GM12878 (cell line): ENCODE measurements at regions not wholly inside any gene's neighbourhood (a gene's known extent, or its start where the extent isn't known, plus 50 kb on each side); places are given as distances from the start of the nearest gene placed in this dataset.

Experiments used
- ATAC-seq: fragments of 200-7000 bp; cut with Tn5 transposase; 3 replicates; pipeline ENCODE4 v1.9.1; 2020; ENCODE audit warnings: mild to moderate bottlenecking, moderate library complexity
- BruUV-seq: library from RNA; stranded (reverse); fragments of 400-500 nt; replicated peaks from 2 replicates; lab custom pipeline; 2021; lab: Mats Ljungman, UMichigan
- CTCF ChIA-PET: fragments of 300-600 bp; sonication (Branson Sonifier 250); formaldehyde crosslinking; extraction: SDS; loops from one replicate; lab custom pipeline; 2021; ENCODE audit warnings: inconsistent platforms; lab: Yijun Ruan, JAX
- POLR2A ChIA-PET: fragments of 350-600 bp; formaldehyde crosslinking; extraction: SDS; loops from one replicate; lab custom pipeline; 2021; ENCODE audit warnings: inconsistent platforms; lab: Charles Lee
- RAD21 ChIA-PET: fragments of 300-600 bp; sonication (Branson Sonifier 250); formaldehyde crosslinking; loops from one replicate; lab custom pipeline; 2023; ENCODE audit warnings: antibody characterized with exemption; ENCODE audit not compliant: unreplicated experiment; lab: Charles Lee
- SMC1A ChIA-PET: fragments of 300-600 bp; sonication (Branson Sonifier 250); formaldehyde crosslinking; loops from one replicate; lab custom pipeline; 2023; ENCODE audit not compliant: unreplicated experiment, uncharacterized antibody; lab: Charles Lee
- DNase-seq: peaks from one replicate; pipeline ENCODE4 v3.0.0-alpha.2; 2011; ENCODE audit warnings: low read depth, low spot score
- FAIRE-seq: peaks from 3 replicates; lab custom pipeline; 2011; peaks lifted over from hg19 to GRCh38; lab: Jason Lieb, UNC
- H2AFZ ChIP-seq: 2 replicates; pipeline ENCODE4 v1.6.0; 2011; ENCODE audit warnings: low read depth, low read length, control low read depth; ENCODE audit not compliant: control insufficient read depth
- H3K27ac ChIP-seq: 2 replicates; pipeline ENCODE4 v1.5.1; 2011; ENCODE audit warnings: control low read depth; ENCODE audit not compliant: control insufficient read depth, insufficient read depth
- H3K27me3 ChIP-seq, 2 experiments: replicated peaks in 1 of 2; 2 replicates each; pipeline versions ENCODE4 v1.6.0 to v1.6.1; 2011; ENCODE audit warnings: low read length in 1 of 2; ENCODE audit not compliant: control insufficient read depth in 2 of 2, insufficient read depth in 2 of 2
- H3K36me3 ChIP-seq, 2 experiments: 2 replicates each; pipeline ENCODE4 v1.5.1; 2011; ENCODE audit warnings: low read length in 1 of 2; ENCODE audit not compliant: control insufficient read depth in 2 of 2, insufficient read depth in 2 of 2
- H3K4me1 ChIP-seq: 2 replicates; pipeline ENCODE4 v1.6.1; 2011; ENCODE audit warnings: mild to moderate bottlenecking, low read length, moderate library complexity, mixed read lengths; ENCODE audit not compliant: control insufficient read depth, insufficient read depth
- H3K4me2 ChIP-seq: 2 replicates; pipeline ENCODE4 v1.6.0; 2011; ENCODE audit warnings: control low read depth; ENCODE audit not compliant: control insufficient read depth, insufficient read depth
- H3K4me3 ChIP-seq: fragments of 200-600 bp; sonication (generic); 2 replicates; pipeline ENCODE4 v1.5.1; 2016
- H3K79me2 ChIP-seq: 2 replicates; pipeline ENCODE4 v1.6.0; 2011; ENCODE audit warnings: low read length; ENCODE audit not compliant: control insufficient read depth, insufficient read depth
- H3K9ac ChIP-seq: 2 replicates; pipeline ENCODE4 v1.8.0; 2011; ENCODE audit warnings: low read length, control low read depth, mixed read lengths; ENCODE audit not compliant: control insufficient read depth, insufficient read depth
- H3K9me3 ChIP-seq: replicated peaks from 3 replicates; pipeline ENCODE4 v1.5.1; 2011; ENCODE audit warnings: mild to moderate bottlenecking, low read length; ENCODE audit not compliant: control insufficient read depth, insufficient read depth
- H4K20me1 ChIP-seq: 2 replicates; pipeline ENCODE4 v1.6.0; 2011; ENCODE audit not compliant: control insufficient read depth, insufficient read depth
- BHLHE40 ChIP-seq, 2 experiments: fragments of 450-650 bp in 1 of 2; IDR thresholded peaks; 2 replicates each; pipeline ENCODE4 v1.6.1; 2011 to 2017; ENCODE audit warnings: low read depth in 2 of 2, borderline replicate concordance in 1 of 2, improper control_type of control experiment in 1 of 2, low read length in 1 of 2, mild to moderate bottlenecking in 1 of 2
- CHD2 ChIP-seq: IDR thresholded peaks from 2 replicates; pipeline ENCODE4 v1.6.1; 2011; ENCODE audit warnings: low read depth, low read length, improper control_type of control experiment, borderline replicate concordance
- EED ChIP-seq: sonication (generic); IDR thresholded peaks from 2 replicates; pipeline ENCODE4 v1.6.1; 2016; ENCODE audit warnings: antibody characterized with exemption, low read depth
- HDGF ChIP-seq: fragments of 450-650 bp; IDR thresholded peaks from 2 replicates; pipeline ENCODE4 v1.6.1; 2016; ENCODE audit warnings: antibody characterized with exemption
- RFX5 ChIP-seq: IDR thresholded peaks from 2 replicates; pipeline ENCODE4 v1.6.1; 2011; ENCODE audit warnings: low read depth, low read length, improper control_type of control experiment
- SIN3A ChIP-seq: IDR thresholded peaks from 2 replicates; pipeline ENCODE4 v1.6.1; 2012; ENCODE audit warnings: low read depth, low read length, improper control_type of control experiment
- TCF12 ChIP-seq: IDR thresholded peaks from 2 replicates; pipeline ENCODE4 v1.6.1; 2011; ENCODE audit warnings: low read depth, mild to moderate bottlenecking, low read length
- WGBS: methylation state at CpG from one replicate; pipeline ENCODE4 v1.1.6; 2016; ENCODE audit warnings: low lambda C conversion rate; ENCODE audit not compliant: insufficient replicate concordance, insufficient coverage; ENCODE audit errors: missing lambda C conversion rate; 5-methylcytosine and 5-hydroxymethylcytosine counted together
- in situ Hi-C: fragments of 300-500 bp; cut with MboI; formaldehyde crosslinking; loops from 9 replicates; pipeline ENCODE4 v1.14.3; 2018; ENCODE audit warnings: mixed read lengths
- intact Hi-C: fragments of 100-400 bp; cut with micrococcal nuclease; formaldehyde crosslinking; loops from one replicate; pipeline ENCODE4 v1.14.2; 2022; ENCODE audit not compliant: unreplicated experiment
- TF ChIP-seq, protein P1 (sequence below): IDR thresholded peaks from 2 replicates; pipeline ENCODE4 v1.6.1; 2011; ENCODE audit warnings: borderline replicate concordance, low read depth, mild to moderate bottlenecking, moderate library complexity, low read length; ENCODE audit not compliant: insufficient read depth, poor library complexity, severe bottlenecking

GRCh38 chr14:44446965-44447364 lies 60.1 kb downstream of the FSCB start:
- no peak for FAIRE-seq
- ATAC-seq, result no peak
- no peak overlapping the region for H3K4me3 ChIP-seq
- BruUV-seq, result no TSS peak
- H2AFZ ChIP-seq, result no peak overlapping the region
- CTCF ChIA-PET, result no interaction called here
- TF ChIP-seq RFX5 (no peak), BHLHE40 (IDR thresholded peaks at IDR 0.05; ENCODE audit: borderline replicate concordance in 1 of 2, low read depth in 2 of 2, low read length in 1 of 2) (no peak), EED (no peak), CHD2 (no peak), HDGF (no peak)
- SMC1A ChIA-PET, result no interaction called here
- H3K4me2 ChIP-seq, result no peak overlapping the region
- RAD21 ChIA-PET, result no interaction called here
- H3K36me3 ChIP-seq, result no peaks in the 10 kb centered on the region
- H3K27me3 ChIP-seq, result no peaks in the 10 kb centered on the region
- no peaks in the 10 kb centered on the region for H3K9me3 ChIP-seq
- H3K27ac ChIP-seq, result no peak overlapping the region
- WGBS, result 10% methylated on average over 2 of the region's 2 CpGs
- no peaks in the 10 kb centered on the region for H3K79me2 ChIP-seq
- H4K20me1 ChIP-seq, result no peaks in the 10 kb centered on the region
- no peak overlapping the region for H3K9ac ChIP-seq
- in situ Hi-C loops, result no loop called here
- POLR2A ChIA-PET, result no interaction called here
- H3K4me1 ChIP-seq, result no peaks in the 10 kb centered on the region
- no peak for DNase-seq
- intact Hi-C loops, result no loop called here

GRCh38 chr14:44444454-44444853 lies 62.6 kb downstream of the FSCB start:
- intact Hi-C loops (no loop called here), in situ Hi-C loops (no loop called here)
- ChIA-PET SMC1A (no interaction called here), RAD21 (no interaction called here), CTCF (no interaction called here), POLR2A (interaction anchor here (0.7 kb wide), 1 partner anchor 385 kb away, joined by 3 read pairs; no protein-coding TSS in a partner anchor)
- no peak overlapping the region for H3K4me2 ChIP-seq
- H4K20me1 ChIP-seq, result no peaks in the 10 kb centered on the region
- no peaks in the 10 kb centered on the region for H3K4me1 ChIP-seq
- no peaks in the 10 kb centered on the region for H3K27me3 ChIP-seq
- WGBS, result 77% methylated on average over 1 of the region's 1 CpG
- BruUV-seq, result no TSS peak
- no peak overlapping the region for H2AFZ ChIP-seq
- TF ChIP-seq SIN3A (no peak), TCF12 (no peak)
- TF ChIP-seq, protein P1, sequence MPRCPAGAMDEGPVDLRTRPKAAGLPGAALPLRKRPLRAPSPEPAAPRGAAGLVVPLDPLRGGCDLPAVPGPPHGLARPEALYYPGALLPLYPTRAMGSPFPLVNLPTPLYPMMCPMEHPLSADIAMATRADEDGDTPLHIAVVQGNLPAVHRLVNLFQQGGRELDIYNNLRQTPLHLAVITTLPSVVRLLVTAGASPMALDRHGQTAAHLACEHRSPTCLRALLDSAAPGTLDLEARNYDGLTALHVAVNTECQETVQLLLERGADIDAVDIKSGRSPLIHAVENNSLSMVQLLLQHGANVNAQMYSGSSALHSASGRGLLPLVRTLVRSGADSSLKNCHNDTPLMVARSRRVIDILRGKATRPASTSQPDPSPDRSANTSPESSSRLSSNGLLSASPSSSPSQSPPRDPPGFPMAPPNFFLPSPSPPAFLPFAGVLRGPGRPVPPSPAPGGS, result no peak
- no peaks in the 10 kb centered on the region for H3K36me3 ChIP-seq
- H3K9me3 ChIP-seq, result no peaks in the 10 kb centered on the region
- DNase-seq (no peak), FAIRE-seq (no peak), ATAC-seq (no peak)
- no peak overlapping the region for H3K27ac ChIP-seq
- no peak overlapping the region for H3K4me3 ChIP-seq
- no peak overlapping the region for H3K9ac ChIP-seq
- H3K79me2 ChIP-seq, result no peaks in the 10 kb centered on the region
